ENCODE measurements at regions not wholly inside any gene's neighbourhood (a gene's known extent, or its start where the extent isn't known, plus 50 kb on each side); places are given as distances from the start of the nearest gene placed in this dataset.
"Not testable (repeated sequence)": the region's sequence is repeated elsewhere in the genome, so short reads cannot be mapped to it uniquely, and the experiment has no call there.

- no peak for DNase-seq
Observed at GRCh38 chrX:55142206-55142918, 53.5 kb downstream of the PAGE2 start.

- no peak for DNase-seq
Observed at GRCh38 chrX:55142919-55143310, 54.1 kb downstream of the PAGE2 start.

GRCh38 chrX:55143621-55144020 lies 54.8 kb downstream of the PAGE2 start:
- DNase-seq, result no peak

GRCh38 chrX:55144697-55145096 lies 55.9 kb downstream of the PAGE2 start:
- no peak for DNase-seq

GRCh38 chrX:55149242-55149641 lies 60.4 kb downstream of the PAGE2 start:
- DNase-seq, result no peak

GRCh38 chrX:55151199-55151598 lies 62.4 kb downstream of the PAGE2 start:
- no peak for DNase-seq

GRCh38 chrX:55159551-55159950 lies 60.6 kb upstream of the PAGE5 start:
- no peak for DNase-seq

- peak; percentile 84 for DNase-seq
Observed at GRCh38 chrX:55160685-55161552, 59.2 kb upstream of the PAGE5 start.

GRCh38 chrX:55161581-55161980 lies 58.6 kb upstream of the PAGE5 start:
- DNase-seq, result no peak

- DNase-seq, result no peak
Observed at GRCh38 chrX:55163171-55163570, 57.0 kb upstream of the PAGE5 start.

GRCh38 chrX:55165026-55165425 lies 55.1 kb upstream of the PAGE5 start:
- DNase-seq, result not testable (repeated sequence)

GRCh38 chrX:55167124-55167803 lies 52.9 kb upstream of the PAGE5 start:
- no peak for DNase-seq

- no peak for DNase-seq
Observed at GRCh38 chrX:55167901-55168300, 52.2 kb upstream of the PAGE5 start.

- no peak for DNase-seq
Observed at GRCh38 chrX:55169782-55170181, 50.4 kb upstream of the PAGE5 start.

Measured in inflammatory macrophage treated with lipopolysaccharide for 4 hours (primary cell).